DMS153 treated with DMSO at 0.1 percent for 48 hours (cell line): ENCODE measurements at regions not wholly inside any gene's neighbourhood (a gene's known extent, or its start where the extent isn't known, plus 50 kb on each side); places are given as distances from the start of the nearest gene placed in this dataset.

Experiments used
- DNase-seq: peaks from one replicate; lab custom pipeline; 2025; ENCODE audit not compliant: unreplicated experiment; lab: John Stamatoyannopoulos, UW

DNA sequence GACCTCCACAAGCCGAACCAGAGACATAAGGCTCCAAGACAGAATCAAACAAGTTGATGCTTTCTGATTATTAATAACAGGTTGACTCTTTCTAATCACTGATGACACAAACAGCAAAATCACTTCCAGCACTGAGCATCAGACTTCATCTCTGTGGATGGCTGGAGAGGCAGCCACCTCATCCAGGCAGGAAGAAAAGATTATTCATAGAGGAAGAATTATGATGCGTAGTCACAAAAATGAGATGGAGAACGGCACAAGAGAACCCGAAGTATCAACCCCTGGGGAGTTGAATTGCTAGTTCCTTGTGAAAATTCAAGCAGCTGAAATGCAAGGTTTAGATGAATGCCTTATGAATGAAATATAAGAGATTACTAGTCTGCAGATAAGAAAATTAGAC is 49.9 kb upstream of the LMCD1 start:
- no peak for DNase-seq
